ENCODE measurements at regions not wholly inside any gene's neighbourhood (a gene's known extent, or its start where the extent isn't known, plus 50 kb on each side); places are given as distances from the start of the nearest gene placed in this dataset.

- no peaks in the 10 kb centered on the region for H3K79me2 ChIP-seq (ENCODE audit: low read length)
Measured at GRCh38 chr14:84065811-84066210, 1464.1 kb upstream of the FLRT2 start.

GRCh38 chr14:84068288-84068687, 1461.7 kb upstream of the FLRT2 start:
- H4K20me1 ChIP-seq (ENCODE audit: insufficient read depth, low read depth, low read length): no peaks in the 10 kb centered on the region
- 0 out of 2 replicates have a peak, but pooled peaks cover 4% of the 10 kb centered on the region for H3K9me2 ChIP-seq (replicated peaks; ENCODE audit: insufficient read depth, low read length)
- no peaks in the 10 kb centered on the region for H3K4me1 ChIP-seq (ENCODE audit: low read length)
- no peak overlapping the region for H3K4me2 ChIP-seq (ENCODE audit: low read depth, low read length, poor library complexity, severe bottlenecking)
- H3K27ac ChIP-seq (ENCODE audit: low read length): no peak overlapping the region
- H3K27me3 ChIP-seq (ENCODE audit: low read length): no peaks in the 10 kb centered on the region
- no peak overlapping the region for H3K9ac ChIP-seq (ENCODE audit: low read length)
- no peaks in the 10 kb centered on the region for H3K36me3 ChIP-seq (ENCODE audit: insufficient read depth, low read length)
- no peak for DNase-seq
- no peak overlapping the region for H3K4me3 ChIP-seq (ENCODE audit: low read length)
- no peaks in the 10 kb centered on the region for H3K79me2 ChIP-seq (ENCODE audit: low read length)
- H2AFZ ChIP-seq (ENCODE audit: low read length): no peak overlapping the region
- peaks cover 7% of the 10 kb centered on the region; the same call in 1 of the 2 replicates for H3K9me3 ChIP-seq (ENCODE audit: low read length)

More at GRCh38 chr14:84065811-84066210, 1464.1 kb upstream of the FLRT2 start:
- Histone ChIP-seq H4K20me1 (ENCODE audit: insufficient read depth, low read depth, low read length) (no peaks in the 10 kb centered on the region), H3K9me3 (ENCODE audit: low read length) (peaks cover 7% of the 10 kb centered on the region; the same call in 1 of the 2 replicates), H3K36me3 (ENCODE audit: insufficient read depth, low read length) (no peaks in the 10 kb centered on the region), H2AFZ (ENCODE audit: low read length) (no peak overlapping the region), H3K4me2 (ENCODE audit: low read depth, low read length, poor library complexity, severe bottlenecking) (no peak overlapping the region), H3K27ac (ENCODE audit: low read length) (no peak overlapping the region), H3K9me2 (replicated peaks; ENCODE audit: insufficient read depth, low read length) (no peaks in the 10 kb centered on the region), H3K9ac (ENCODE audit: low read length) (no peak overlapping the region), H3K27me3 (ENCODE audit: low read length) (no peaks in the 10 kb centered on the region; the same call in 1 of the 2 replicates), H3K4me1 (ENCODE audit: low read length) (no peaks in the 10 kb centered on the region), H3K4me3 (ENCODE audit: low read length) (no peak overlapping the region)
- DNase-seq: no peak

GRCh38 chr14:84071061-84071460, 1458.9 kb upstream of the FLRT2 start:
- Histone ChIP-seq H3K79me2 (ENCODE audit: low read length) (no peaks in the 10 kb centered on the region), H3K4me1 (ENCODE audit: low read length) (no peaks in the 10 kb centered on the region), H3K9ac (ENCODE audit: low read length) (no peak overlapping the region), H3K27me3 (ENCODE audit: low read length) (no peaks in the 10 kb centered on the region), H3K27ac (ENCODE audit: low read length) (no peak overlapping the region), H4K20me1 (ENCODE audit: insufficient read depth, low read depth, low read length) (no peaks in the 10 kb centered on the region), H3K4me2 (ENCODE audit: low read depth, low read length, poor library complexity, severe bottlenecking) (no peak overlapping the region), H3K4me3 (ENCODE audit: low read length) (no peak overlapping the region), H2AFZ (ENCODE audit: low read length) (no peak overlapping the region), H3K9me2 (replicated peaks; ENCODE audit: insufficient read depth, low read length) (0 out of 2 replicates have a peak, but pooled peaks cover 4% of the 10 kb centered on the region), H3K36me3 (ENCODE audit: insufficient read depth, low read length) (no peaks in the 10 kb centered on the region), H3K9me3 (ENCODE audit: low read length) (peaks cover 7% of the 10 kb centered on the region; the same call in 1 of the 2 replicates)
- no peak for DNase-seq

DNA sequence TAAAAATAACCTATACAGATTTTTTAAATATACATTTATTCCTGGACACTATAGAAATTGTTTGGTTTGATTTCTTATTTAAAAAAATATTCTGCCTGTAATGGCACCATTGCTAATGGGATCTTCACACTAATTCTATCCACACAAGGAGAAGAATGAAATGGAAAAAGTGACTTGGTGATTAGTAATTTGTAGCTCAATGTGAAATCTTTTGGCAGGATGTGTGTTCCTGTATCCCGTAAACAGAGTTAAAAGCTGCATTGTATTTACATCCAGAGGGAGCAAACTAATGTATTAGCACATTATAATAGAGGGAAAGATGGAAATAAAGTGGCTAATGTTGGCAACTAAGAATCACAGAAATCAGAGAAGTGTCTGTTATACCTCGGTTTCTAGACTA, 1455.3 kb upstream of the FLRT2 start:
- Histone ChIP-seq H3K9me3 (ENCODE audit: low read length) (peaks cover 3% of the 10 kb centered on the region; the same call in 1 of the 2 replicates), H3K79me2 (ENCODE audit: low read length) (no peaks in the 10 kb centered on the region), H3K27me3 (ENCODE audit: low read length) (no peaks in the 10 kb centered on the region), H3K4me2 (ENCODE audit: low read depth, low read length, poor library complexity, severe bottlenecking) (no peak overlapping the region), H3K4me3 (ENCODE audit: low read length) (no peak overlapping the region), H3K9me2 (replicated peaks; ENCODE audit: insufficient read depth, low read length) (0 out of 2 replicates have a peak, but pooled peaks cover 4% of the 10 kb centered on the region), H3K9ac (ENCODE audit: low read length) (no peak overlapping the region), H3K4me1 (ENCODE audit: low read length) (no peaks in the 10 kb centered on the region), H2AFZ (ENCODE audit: low read length) (no peak overlapping the region), H4K20me1 (ENCODE audit: insufficient read depth, low read depth, low read length) (no peaks in the 10 kb centered on the region), H3K27ac (ENCODE audit: low read length) (no peak overlapping the region), H3K36me3 (ENCODE audit: insufficient read depth, low read length) (no peaks in the 10 kb centered on the region)
- no peak for DNase-seq

GRCh38 chr14:84080944-84081343, 1449.0 kb upstream of the FLRT2 start:
- no peaks in the 10 kb centered on the region for H3K79me2 ChIP-seq (ENCODE audit: low read length)
- H3K9me3 ChIP-seq (ENCODE audit: low read length): peaks cover 1% of the 10 kb centered on the region
- H4K20me1 ChIP-seq (ENCODE audit: insufficient read depth, low read depth, low read length): no peaks in the 10 kb centered on the region
- no peaks in the 10 kb centered on the region for H3K36me3 ChIP-seq (ENCODE audit: insufficient read depth, low read length)
- no peaks in the 10 kb centered on the region for H3K4me1 ChIP-seq (ENCODE audit: low read length)
- DNase-seq: no peak
- H3K27ac ChIP-seq (ENCODE audit: low read length): no peak overlapping the region
- H2AFZ ChIP-seq (ENCODE audit: low read length): no peak overlapping the region
- no peak overlapping the region for H3K4me3 ChIP-seq (ENCODE audit: low read length)
- H3K4me2 ChIP-seq (ENCODE audit: low read depth, low read length, poor library complexity, severe bottlenecking): no peak overlapping the region
- H3K9me2 ChIP-seq (replicated peaks; ENCODE audit: insufficient read depth, low read length): no peaks in the 10 kb centered on the region
- no peak overlapping the region for H3K9ac ChIP-seq (ENCODE audit: low read length)
- no peaks in the 10 kb centered on the region for H3K27me3 ChIP-seq (ENCODE audit: low read length)

DNA sequence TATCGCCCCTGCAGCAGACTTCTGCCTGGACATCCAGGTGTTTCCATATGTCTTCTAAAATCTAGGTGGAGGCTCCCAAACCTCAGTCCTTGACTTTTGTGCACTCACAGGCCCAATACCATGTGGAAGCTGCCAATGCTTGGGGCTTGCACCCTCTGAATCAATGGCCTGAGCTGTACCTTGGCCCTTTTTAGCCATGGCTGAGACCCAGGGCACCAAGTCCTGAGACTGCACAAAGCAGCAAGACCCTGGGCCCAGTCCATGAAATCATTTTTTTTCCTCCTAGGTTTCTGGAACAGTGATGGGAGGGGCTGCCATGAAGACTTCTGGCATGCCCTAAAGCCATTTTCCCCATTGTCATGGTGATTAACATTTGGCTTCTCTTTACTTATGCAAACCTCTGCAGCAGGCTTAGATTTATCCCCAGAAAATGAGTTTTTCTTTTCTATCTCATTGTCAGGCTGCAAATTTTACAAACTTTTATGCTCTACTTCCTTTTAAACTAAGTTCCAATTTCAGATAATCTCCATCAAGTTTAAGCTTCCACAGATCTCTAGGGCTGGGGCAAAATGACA, 1445.8 kb upstream of the FLRT2 start:
- Histone ChIP-seq H3K27me3 (ENCODE audit: low read length) (no peaks in the 10 kb centered on the region), H3K79me2 (ENCODE audit: low read length) (no peaks in the 10 kb centered on the region), H3K27ac (ENCODE audit: low read length) (no peak overlapping the region), H3K9ac (ENCODE audit: low read length) (no peak overlapping the region), H3K9me2 (replicated peaks; ENCODE audit: insufficient read depth, low read length) (no peaks in the 10 kb centered on the region), H3K4me1 (ENCODE audit: low read length) (no peaks in the 10 kb centered on the region), H2AFZ (ENCODE audit: low read length) (no peak overlapping the region), H3K4me3 (ENCODE audit: low read length) (no peak overlapping the region), H3K36me3 (ENCODE audit: insufficient read depth, low read length) (no peaks in the 10 kb centered on the region), H3K9me3 (ENCODE audit: low read length) (peaks cover 8% of the 10 kb centered on the region), H3K4me2 (ENCODE audit: low read depth, low read length, poor library complexity, severe bottlenecking) (no peak overlapping the region), H4K20me1 (ENCODE audit: insufficient read depth, low read depth, low read length) (no peaks in the 10 kb centered on the region)
- no peak for DNase-seq

DNA sequence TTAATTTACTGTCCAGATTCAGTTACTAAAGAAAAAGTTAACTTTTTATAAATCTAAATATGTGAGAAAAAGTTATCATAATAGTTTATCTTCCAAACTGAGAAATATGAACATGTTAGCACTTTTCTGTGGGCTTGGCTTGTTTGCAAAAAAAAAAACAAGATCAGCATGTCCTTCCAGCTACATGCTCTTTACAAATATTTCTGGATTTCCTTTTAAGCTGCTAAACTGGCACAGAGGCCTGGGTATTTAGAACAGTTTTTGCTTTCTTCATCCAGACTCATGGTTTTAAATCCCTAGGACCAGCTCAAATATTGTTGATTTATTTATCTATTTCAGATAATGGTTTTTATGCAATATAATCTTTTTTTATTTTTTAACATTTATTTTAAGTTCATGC, 1444.5 kb upstream of the FLRT2 start:
- Histone ChIP-seq H3K36me3 (ENCODE audit: insufficient read depth, low read length) (no peaks in the 10 kb centered on the region), H4K20me1 (ENCODE audit: insufficient read depth, low read depth, low read length) (no peaks in the 10 kb centered on the region), H3K27ac (ENCODE audit: low read length) (no peak overlapping the region), H3K27me3 (ENCODE audit: low read length) (no peaks in the 10 kb centered on the region), H3K9me3 (ENCODE audit: low read length) (peaks cover 8% of the 10 kb centered on the region), H3K79me2 (ENCODE audit: low read length) (no peaks in the 10 kb centered on the region), H3K4me1 (ENCODE audit: low read length) (no peaks in the 10 kb centered on the region), H3K9ac (ENCODE audit: low read length) (no peak overlapping the region), H3K4me3 (ENCODE audit: low read length) (no peak overlapping the region), H3K4me2 (ENCODE audit: low read depth, low read length, poor library complexity, severe bottlenecking) (no peak overlapping the region), H2AFZ (ENCODE audit: low read length) (no peak overlapping the region), H3K9me2 (replicated peaks; ENCODE audit: insufficient read depth, low read length) (no peaks in the 10 kb centered on the region)
- DNase-seq: no peak

DNA sequence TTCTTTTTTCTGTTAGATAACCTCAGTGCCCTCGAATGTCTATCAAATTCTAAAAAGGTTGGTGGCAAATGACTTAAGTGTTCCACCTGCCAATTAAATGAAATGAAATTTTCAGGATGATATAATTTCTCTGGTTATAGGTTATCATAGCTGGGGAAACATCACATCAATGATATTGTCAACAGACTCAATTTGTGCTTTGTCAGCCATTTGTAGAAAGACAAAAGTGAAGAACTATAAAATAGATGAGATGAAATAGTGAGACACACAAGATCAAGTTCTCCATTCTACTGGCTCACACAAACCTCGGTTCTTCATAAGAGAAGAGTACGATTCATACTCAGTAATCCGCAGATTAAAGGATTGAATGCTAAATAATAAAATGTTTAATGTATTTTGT, 1443.2 kb upstream of the FLRT2 start:
- no peak overlapping the region for H3K4me2 ChIP-seq (ENCODE audit: low read depth, low read length, poor library complexity, severe bottlenecking)
- no peaks in the 10 kb centered on the region for H3K9me2 ChIP-seq (replicated peaks; ENCODE audit: insufficient read depth, low read length)
- H3K79me2 ChIP-seq (ENCODE audit: low read length): no peaks in the 10 kb centered on the region
- no peak overlapping the region for H3K9ac ChIP-seq (ENCODE audit: low read length)
- no peaks in the 10 kb centered on the region for H3K36me3 ChIP-seq (ENCODE audit: insufficient read depth, low read length)
- peaks cover 8% of the 10 kb centered on the region for H3K9me3 ChIP-seq (ENCODE audit: low read length)
- no peak for DNase-seq
- H3K27me3 ChIP-seq (ENCODE audit: low read length): no peaks in the 10 kb centered on the region
- H2AFZ ChIP-seq (ENCODE audit: low read length): no peak overlapping the region
- no peak overlapping the region for H3K4me3 ChIP-seq (ENCODE audit: low read length)
- no peaks in the 10 kb centered on the region for H3K4me1 ChIP-seq (ENCODE audit: low read length)
- no peak overlapping the region for H3K27ac ChIP-seq (ENCODE audit: low read length)
- H4K20me1 ChIP-seq (ENCODE audit: insufficient read depth, low read depth, low read length): no peaks in the 10 kb centered on the region
